BLaER1 (cell line): ENCODE measurements at regions not wholly inside any gene's neighbourhood (a gene's known extent, or its start where the extent isn't known, plus 50 kb on each side); places are given as distances from the start of the nearest gene placed in this dataset.

ENCODE experiments used
- H3K27ac ChIP-seq: shearing (Covaris generic); formaldehyde crosslinking; 2 replicates; pipeline ENCODE4 v1.8.1; 2022
- H3K27me3 ChIP-seq: shearing (Covaris generic); formaldehyde crosslinking; 2 replicates; pipeline ENCODE4 v1.8.1; 2022
- H3K36me3 ChIP-seq: shearing (Covaris generic); formaldehyde crosslinking; 2 replicates; pipeline ENCODE4 v1.8.1; 2022
- H3K4me1 ChIP-seq: shearing (Covaris generic); formaldehyde crosslinking; 2 replicates; pipeline ENCODE4 v1.8.1; 2022
- H3K4me2 ChIP-seq: shearing (Covaris generic); formaldehyde crosslinking; 2 replicates; pipeline ENCODE4 v1.8.1; 2022
- H3K4me3 ChIP-seq: shearing (Covaris generic); formaldehyde crosslinking; 2 replicates; pipeline ENCODE4 v1.8.1; 2022
- H3K9ac ChIP-seq: shearing (Covaris generic); formaldehyde crosslinking; 2 replicates; pipeline ENCODE4 v1.8.1; 2022
- H3K9me3 ChIP-seq: shearing (Covaris generic); formaldehyde crosslinking; 2 replicates; pipeline ENCODE4 v1.8.1; 2022
- H4K20me1 ChIP-seq: shearing (Covaris generic); formaldehyde crosslinking; 2 replicates; pipeline ENCODE4 v1.8.1; 2022
- Cebpa-rat ChIP-seq: shearing (Covaris generic); IDR thresholded peaks from 2 replicates; pipeline ENCODE4 v1.8.1; 2022

GRCh38 chr4:114368751-114369150 lies 229.9 kb upstream of the UGT8 start:
- Histone ChIP-seq H3K27ac (no peak overlapping the region), H3K4me2 (no peak overlapping the region), H4K20me1 (no peaks in the 10 kb centered on the region), H3K36me3 (no peaks in the 10 kb centered on the region), H3K9ac (no peak overlapping the region), H3K4me1 (no peaks in the 10 kb centered on the region), H3K4me3 (no peak overlapping the region), H3K9me3 (no peaks in the 10 kb centered on the region), H3K27me3 (no peaks in the 10 kb centered on the region)
- no peak for TF ChIP-seq Cebpa-rat

- no peak overlapping the region for H3K4me2 ChIP-seq
- no peaks in the 10 kb centered on the region for H4K20me1 ChIP-seq
- H3K4me1 ChIP-seq, result no peaks in the 10 kb centered on the region
- no peak overlapping the region for H3K4me3 ChIP-seq
- no peak for TF ChIP-seq Cebpa-rat
- no peaks in the 10 kb centered on the region for H3K9me3 ChIP-seq
- H3K36me3 ChIP-seq, result no peaks in the 10 kb centered on the region
- no peak overlapping the region for H3K9ac ChIP-seq
- no peaks in the 10 kb centered on the region for H3K27me3 ChIP-seq
- H3K27ac ChIP-seq, result no peak overlapping the region
These were observed 225.1 kb upstream of the UGT8 start for GRCh38 chr4:114373508-114373907.

- H3K9ac ChIP-seq, result no peak overlapping the region
- H3K4me2 ChIP-seq, result no peak overlapping the region
- H3K9me3 ChIP-seq, result no peaks in the 10 kb centered on the region
- no peaks in the 10 kb centered on the region for H4K20me1 ChIP-seq
- no peak overlapping the region for H3K4me3 ChIP-seq
- no peaks in the 10 kb centered on the region for H3K36me3 ChIP-seq
- no peaks in the 10 kb centered on the region for H3K27me3 ChIP-seq
- no peak overlapping the region for H3K27ac ChIP-seq
- TF ChIP-seq Cebpa-rat, result no peak
- H3K4me1 ChIP-seq, result no peaks in the 10 kb centered on the region
These were observed 220.2 kb upstream of the UGT8 start for GRCh38 chr4:114378305-114378903.

- no peaks in the 10 kb centered on the region for H4K20me1 ChIP-seq
- H3K9ac ChIP-seq, result no peak overlapping the region
- H3K27me3 ChIP-seq, result no peaks in the 10 kb centered on the region
- no peak overlapping the region for H3K4me3 ChIP-seq
- H3K9me3 ChIP-seq, result no peaks in the 10 kb centered on the region
- H3K4me1 ChIP-seq, result no peaks in the 10 kb centered on the region
- H3K27ac ChIP-seq, result no peak overlapping the region
- H3K4me2 ChIP-seq, result no peak overlapping the region
- no peak for TF ChIP-seq Cebpa-rat
- no peaks in the 10 kb centered on the region for H3K36me3 ChIP-seq
These were observed 215.5 kb upstream of the UGT8 start for GRCh38 chr4:114383067-114383466.

- no peaks in the 10 kb centered on the region for H4K20me1 ChIP-seq
- H3K4me1 ChIP-seq, result no peaks in the 10 kb centered on the region
- H3K27me3 ChIP-seq, result no peaks in the 10 kb centered on the region
- H3K4me2 ChIP-seq, result no peak overlapping the region
- H3K27ac ChIP-seq, result no peak overlapping the region
- H3K36me3 ChIP-seq, result no peaks in the 10 kb centered on the region
- no peak overlapping the region for H3K9ac ChIP-seq
- TF ChIP-seq Cebpa-rat, result no peak
- no peaks in the 10 kb centered on the region for H3K9me3 ChIP-seq
- H3K4me3 ChIP-seq, result no peak overlapping the region
These were observed 214.9 kb upstream of the UGT8 start for GRCh38 chr4:114383721-114384120.

GRCh38 chr4:114384629-114385028 lies 214.0 kb upstream of the UGT8 start:
- no peak for TF ChIP-seq Cebpa-rat
- no peaks in the 10 kb centered on the region for H3K27me3 ChIP-seq
- no peak overlapping the region for H3K4me3 ChIP-seq
- H4K20me1 ChIP-seq, result no peaks in the 10 kb centered on the region
- H3K9ac ChIP-seq, result no peak overlapping the region
- no peaks in the 10 kb centered on the region for H3K4me1 ChIP-seq
- H3K36me3 ChIP-seq, result no peaks in the 10 kb centered on the region
- no peak overlapping the region for H3K4me2 ChIP-seq
- H3K9me3 ChIP-seq, result no peaks in the 10 kb centered on the region
- no peak overlapping the region for H3K27ac ChIP-seq

- TF ChIP-seq Cebpa-rat, result no peak
- Histone ChIP-seq H4K20me1 (no peaks in the 10 kb centered on the region), H3K36me3 (no peaks in the 10 kb centered on the region)
These were observed 213.2 kb upstream of the UGT8 start for GRCh38 chr4:114385195-114385985.

GRCh38 chr4:114386637-114387233 lies 211.9 kb upstream of the UGT8 start:
- H3K27ac ChIP-seq, result no peak overlapping the region
- no peak overlapping the region for H3K4me3 ChIP-seq
- no peak overlapping the region for H3K4me2 ChIP-seq
- no peaks in the 10 kb centered on the region for H3K36me3 ChIP-seq
- H3K9ac ChIP-seq, result no peak overlapping the region
- no peak for TF ChIP-seq Cebpa-rat
- no peaks in the 10 kb centered on the region for H3K9me3 ChIP-seq
- no peaks in the 10 kb centered on the region for H3K27me3 ChIP-seq
- no peaks in the 10 kb centered on the region for H4K20me1 ChIP-seq
- no peaks in the 10 kb centered on the region for H3K4me1 ChIP-seq

More at GRCh38 chr4:114385195-114385985, 213.2 kb upstream of the UGT8 start:
- Histone ChIP-seq H3K27ac (no peak overlapping the region), H3K9ac (no peak overlapping the region), H3K9me3 (no peaks in the 10 kb centered on the region), H3K4me1 (no peaks in the 10 kb centered on the region), H3K4me2 (no peak overlapping the region), H3K4me3 (no peak overlapping the region), H3K27me3 (no peaks in the 10 kb centered on the region)

GRCh38 chr4:114389070-114389685 lies 209.4 kb upstream of the UGT8 start:
- no peak for TF ChIP-seq Cebpa-rat
- no peaks in the 10 kb centered on the region for H3K9me3 ChIP-seq
- H3K4me2 ChIP-seq, result no peak overlapping the region
- no peaks in the 10 kb centered on the region for H3K36me3 ChIP-seq
- no peak overlapping the region for H3K9ac ChIP-seq
- H3K4me3 ChIP-seq, result no peak overlapping the region
- H3K27ac ChIP-seq, result no peak overlapping the region
- H4K20me1 ChIP-seq, result no peaks in the 10 kb centered on the region
- H3K27me3 ChIP-seq, result no peaks in the 10 kb centered on the region
- no peaks in the 10 kb centered on the region for H3K4me1 ChIP-seq
